Sigmoid colon (tissue), 3 donors: ENCODE measurements at regions not wholly inside any gene's neighbourhood (a gene's known extent, or its start where the extent isn't known, plus 50 kb on each side); places are given as distances from the start of the nearest gene placed in this dataset.

Experiments used
- CTCF ChIP-seq, 4 experiments: fragments of 450-650 bp in 3 of 4; fragments of 200-600 bp in 1 of 4; IDR thresholded peaks; one replicate each; pipeline ENCODE4 v1.5.1; 2016 to 2019; ENCODE audit warnings: antibody characterized with exemption in 4 of 4, mild to moderate bottlenecking in 3 of 4, moderate library complexity in 2 of 4
- POLR2A ChIP-seq, 2 donors: fragments of 450-650 bp; IDR thresholded peaks; one replicate each; pipeline ENCODE4 v1.6.1; 2016; ENCODE audit warnings: antibody characterized with exemption in 2 of 2, mild to moderate bottlenecking in 2 of 2, moderate library complexity in 2 of 2

- TF ChIP-seq POLR2A (IDR thresholded peaks at IDR 0.05) (no peak), CTCF (IDR thresholded peaks at IDR 0.05) (no peak)
These were observed 728.0 kb downstream of the NOVA1 start for GRCh38 chr14:25869854-25870253.
